Fibroblast of lung (primary cell): ENCODE measurements at regions not wholly inside any gene's neighbourhood (a gene's known extent, or its start where the extent isn't known, plus 50 kb on each side); places are given as distances from the start of the nearest gene placed in this dataset.

ENCODE experiments used
- CTCF ChIP-seq, 2 donors: IDR thresholded peaks in 1 of 2; conservative IDR thresholded peaks in 1 of 2; 1 replicate in 1 of 2; 2 replicates in 1 of 2; pipeline ENCODE4 v1.5.1; 2011 to 2012; ENCODE audit warnings: low read length in 2 of 2, control low read depth in 1 of 2, inconsistent platforms in 1 of 2, low read depth in 1 of 2, mild to moderate bottlenecking in 1 of 2
- EZH2 ChIP-seq: IDR thresholded peaks from 2 replicates; pipeline ENCODE4 v1.5.1; 2012; ENCODE audit warnings: low read length, control low read depth, mild to moderate bottlenecking; ENCODE audit errors: missing control alignments

GRCh38 chrX:44428989-44429627 is 85.6 kb upstream of the EFHC2 start:
- TF ChIP-seq CTCF (conservative IDR thresholded peaks at IDR 0.05 in 1 of 2, IDR thresholded peaks at IDR 0.05 in 1 of 2; ENCODE audit: low read depth in 1 of 2, low read length in 2 of 2), result no peak
- no peak for TF ChIP-seq EZH2
